ENCODE measurements at regions not wholly inside any gene's neighbourhood (a gene's known extent, or its start where the extent isn't known, plus 50 kb on each side); places are given as distances from the start of the nearest gene placed in this dataset.

- no peak overlapping the region for H3K4me3 ChIP-seq (ENCODE audit: low read length)
- no peaks in the 10 kb centered on the region for H3K9me3 ChIP-seq (replicated peaks; ENCODE audit: low read length)
- no peaks in the 10 kb centered on the region for H3K4me1 ChIP-seq (ENCODE audit: control insufficient read depth, insufficient read depth, low read length)
- no peak overlapping the region for H3K4me2 ChIP-seq (ENCODE audit: low read length)
- H3K36me3 ChIP-seq (ENCODE audit: insufficient read depth, low read length): no peaks in the 10 kb centered on the region
- no peaks in the 10 kb centered on the region for H3K27me3 ChIP-seq (ENCODE audit: control insufficient read depth, insufficient read depth, low read length)
- no peak overlapping the region for H3K9ac ChIP-seq (ENCODE audit: low read depth, low read length)
Observed at GRCh38 chr3:80533553-80533952, 765.8 kb upstream of the ROBO1 start.

GRCh38 chr3:80526153-80526552, 758.4 kb upstream of the ROBO1 start:
- Histone ChIP-seq H3K9ac (ENCODE audit: low read depth, low read length) (no peak overlapping the region), H3K4me1 (ENCODE audit: control insufficient read depth, insufficient read depth, low read length) (no peaks in the 10 kb centered on the region), H3K4me3 (ENCODE audit: low read length) (no peak overlapping the region), H3K36me3 (ENCODE audit: insufficient read depth, low read length) (no peaks in the 10 kb centered on the region), H3K9me3 (replicated peaks; ENCODE audit: low read length) (no peaks in the 10 kb centered on the region), H3K4me2 (ENCODE audit: low read length) (no peak overlapping the region), H3K27me3 (ENCODE audit: control insufficient read depth, insufficient read depth, low read length) (no peaks in the 10 kb centered on the region)

- Histone ChIP-seq H3K27me3 (ENCODE audit: control insufficient read depth, insufficient read depth, low read length) (no peaks in the 10 kb centered on the region), H3K9ac (ENCODE audit: low read depth, low read length) (no peak overlapping the region), H3K4me3 (ENCODE audit: low read length) (no peak overlapping the region), H3K4me1 (ENCODE audit: control insufficient read depth, insufficient read depth, low read length) (no peaks in the 10 kb centered on the region), H3K9me3 (replicated peaks; ENCODE audit: low read length) (no peaks in the 10 kb centered on the region), H3K36me3 (ENCODE audit: insufficient read depth, low read length) (no peaks in the 10 kb centered on the region), H3K4me2 (ENCODE audit: low read length) (no peak overlapping the region)
Observed at GRCh38 chr3:80521081-80521480, 753.3 kb upstream of the ROBO1 start.

- H3K27me3 ChIP-seq (ENCODE audit: control insufficient read depth, insufficient read depth, low read length): no peaks in the 10 kb centered on the region
- H3K4me3 ChIP-seq (ENCODE audit: low read length): no peak overlapping the region
- H3K4me2 ChIP-seq (ENCODE audit: low read length): no peak overlapping the region
- H3K36me3 ChIP-seq (ENCODE audit: insufficient read depth, low read length): no peaks in the 10 kb centered on the region
- no peak overlapping the region for H3K9ac ChIP-seq (ENCODE audit: low read depth, low read length)
- H3K9me3 ChIP-seq (replicated peaks; ENCODE audit: low read length): no peaks in the 10 kb centered on the region
- no peaks in the 10 kb centered on the region for H3K4me1 ChIP-seq (ENCODE audit: control insufficient read depth, insufficient read depth, low read length)
Observed at GRCh38 chr3:80519436-80519835, 751.6 kb upstream of the ROBO1 start.

GRCh38 chr3:80496452-80496851, 728.7 kb upstream of the ROBO1 start:
- no peaks in the 10 kb centered on the region for H3K36me3 ChIP-seq (ENCODE audit: insufficient read depth, low read length)
- H3K27me3 ChIP-seq (ENCODE audit: control insufficient read depth, insufficient read depth, low read length): no peaks in the 10 kb centered on the region
- H3K4me1 ChIP-seq (ENCODE audit: control insufficient read depth, insufficient read depth, low read length): no peaks in the 10 kb centered on the region
- H3K4me3 ChIP-seq (ENCODE audit: low read length): no peak overlapping the region
- no peak overlapping the region for H3K9ac ChIP-seq (ENCODE audit: low read depth, low read length)
- no peak overlapping the region for H3K4me2 ChIP-seq (ENCODE audit: low read length)
- H3K9me3 ChIP-seq (replicated peaks; ENCODE audit: low read length): peaks cover 19% of the 10 kb centered on the region

GRCh38 chr3:80492162-80492561, 724.4 kb upstream of the ROBO1 start:
- Histone ChIP-seq H3K9ac (ENCODE audit: low read depth, low read length) (no peak overlapping the region), H3K27me3 (ENCODE audit: control insufficient read depth, insufficient read depth, low read length) (no peaks in the 10 kb centered on the region), H3K4me3 (ENCODE audit: low read length) (no peak overlapping the region), H3K4me2 (ENCODE audit: low read length) (no peak overlapping the region), H3K9me3 (replicated peaks; ENCODE audit: low read length) (peaks cover 12% of the 10 kb centered on the region), H3K4me1 (ENCODE audit: control insufficient read depth, insufficient read depth, low read length) (no peaks in the 10 kb centered on the region), H3K36me3 (ENCODE audit: insufficient read depth, low read length) (no peaks in the 10 kb centered on the region)

GRCh38 chr3:80472961-80473360, 705.2 kb upstream of the ROBO1 start:
- Histone ChIP-seq H3K27me3 (ENCODE audit: control insufficient read depth, insufficient read depth, low read length) (no peaks in the 10 kb centered on the region), H3K36me3 (ENCODE audit: insufficient read depth, low read length) (no peaks in the 10 kb centered on the region), H3K4me2 (ENCODE audit: low read length) (no peak overlapping the region), H3K9me3 (replicated peaks; ENCODE audit: low read length) (peaks cover 2% of the 10 kb centered on the region), H3K4me3 (ENCODE audit: low read length) (no peak overlapping the region), H3K4me1 (ENCODE audit: control insufficient read depth, insufficient read depth, low read length) (no peaks in the 10 kb centered on the region), H3K9ac (ENCODE audit: low read depth, low read length) (no peak overlapping the region)

GRCh38 chr3:80472459-80472858, 704.7 kb upstream of the ROBO1 start:
- no peaks in the 10 kb centered on the region for H3K4me1 ChIP-seq (ENCODE audit: control insufficient read depth, insufficient read depth, low read length)
- H3K4me2 ChIP-seq (ENCODE audit: low read length): no peak overlapping the region
- no peaks in the 10 kb centered on the region for H3K27me3 ChIP-seq (ENCODE audit: control insufficient read depth, insufficient read depth, low read length)
- H3K4me3 ChIP-seq (ENCODE audit: low read length): no peak overlapping the region
- H3K36me3 ChIP-seq (ENCODE audit: insufficient read depth, low read length): no peaks in the 10 kb centered on the region
- no peak overlapping the region for H3K9ac ChIP-seq (ENCODE audit: low read depth, low read length)
- H3K9me3 ChIP-seq (replicated peaks; ENCODE audit: low read length): peaks cover 2% of the 10 kb centered on the region

- peaks cover 2% of the 10 kb centered on the region for H3K9me3 ChIP-seq (replicated peaks; ENCODE audit: low read length)
- H3K36me3 ChIP-seq (ENCODE audit: insufficient read depth, low read length): no peaks in the 10 kb centered on the region
- no peaks in the 10 kb centered on the region for H3K4me1 ChIP-seq (ENCODE audit: control insufficient read depth, insufficient read depth, low read length)
- no peaks in the 10 kb centered on the region for H3K27me3 ChIP-seq (ENCODE audit: control insufficient read depth, insufficient read depth, low read length)
- H3K9ac ChIP-seq (ENCODE audit: low read depth, low read length): no peak overlapping the region
- H3K4me3 ChIP-seq (ENCODE audit: low read length): no peak overlapping the region
- no peak overlapping the region for H3K4me2 ChIP-seq (ENCODE audit: low read length)
Observed at GRCh38 chr3:80470433-80470832, 702.6 kb upstream of the ROBO1 start.

GRCh38 chr3:80465746-80466145, 697.9 kb upstream of the ROBO1 start:
- H3K9ac ChIP-seq (ENCODE audit: low read depth, low read length): no peak overlapping the region
- H3K4me2 ChIP-seq (ENCODE audit: low read length): no peak overlapping the region
- no peak overlapping the region for H3K4me3 ChIP-seq (ENCODE audit: low read length)
- peaks cover 6% of the 10 kb centered on the region for H3K9me3 ChIP-seq (replicated peaks; ENCODE audit: low read length)
- H3K4me1 ChIP-seq (ENCODE audit: control insufficient read depth, insufficient read depth, low read length): no peaks in the 10 kb centered on the region
- no peaks in the 10 kb centered on the region for H3K27me3 ChIP-seq (ENCODE audit: control insufficient read depth, insufficient read depth, low read length)
- no peaks in the 10 kb centered on the region for H3K36me3 ChIP-seq (ENCODE audit: insufficient read depth, low read length)

GRCh38 chr3:80451393-80451792, 683.6 kb upstream of the ROBO1 start:
- no peak overlapping the region for H3K9ac ChIP-seq (ENCODE audit: low read depth, low read length)
- H3K9me3 ChIP-seq (replicated peaks; ENCODE audit: low read length): no peaks in the 10 kb centered on the region
- H3K4me1 ChIP-seq (ENCODE audit: control insufficient read depth, insufficient read depth, low read length): no peaks in the 10 kb centered on the region
- H3K4me3 ChIP-seq (ENCODE audit: low read length): no peak overlapping the region
- no peaks in the 10 kb centered on the region for H3K36me3 ChIP-seq (ENCODE audit: insufficient read depth, low read length)
- H3K27me3 ChIP-seq (ENCODE audit: control insufficient read depth, insufficient read depth, low read length): no peaks in the 10 kb centered on the region
- no peak overlapping the region for H3K4me2 ChIP-seq (ENCODE audit: low read length)

GRCh38 chr3:80445641-80446040, 677.8 kb upstream of the ROBO1 start:
- no peaks in the 10 kb centered on the region for H3K4me1 ChIP-seq (ENCODE audit: control insufficient read depth, insufficient read depth, low read length)
- H3K4me3 ChIP-seq (ENCODE audit: low read length): no peak overlapping the region
- H3K36me3 ChIP-seq (ENCODE audit: insufficient read depth, low read length): no peaks in the 10 kb centered on the region

More at GRCh38 chr3:80445641-80446040, 677.8 kb upstream of the ROBO1 start:
- Histone ChIP-seq H3K9ac (ENCODE audit: low read depth, low read length) (no peak overlapping the region), H3K4me2 (ENCODE audit: low read length) (no peak overlapping the region), H3K9me3 (replicated peaks; ENCODE audit: low read length) (no peaks in the 10 kb centered on the region), H3K27me3 (ENCODE audit: control insufficient read depth, insufficient read depth, low read length) (no peaks in the 10 kb centered on the region)

All from skeletal muscle satellite cell (primary cell).